ENCODE measurements at regions not wholly inside any gene's neighbourhood (a gene's known extent, or its start where the extent isn't known, plus 50 kb on each side); places are given as distances from the start of the nearest gene placed in this dataset.

- DNase-seq (ENCODE audit: low read depth), result no peak
Measured at GRCh38 chr11:110019675-110020074, 73.5 kb upstream of the ZC3H12C start.

GRCh38 chr11:110022548-110022947 lies 70.6 kb upstream of the ZC3H12C start:
- DNase-seq (ENCODE audit: low read depth), result peak; percentile 13

- DNase-seq (ENCODE audit: low read depth), result no peak
Measured at GRCh38 chr11:110023711-110024110, 69.5 kb upstream of the ZC3H12C start.

- no peak for DNase-seq (ENCODE audit: low read depth)
Measured at GRCh38 chr11:110026858-110027626, 66.2 kb upstream of the ZC3H12C start.

GRCh38 chr11:110027627-110028371 lies 65.4 kb upstream of the ZC3H12C start:
- no peak for DNase-seq (ENCODE audit: low read depth)

GRCh38 chr11:110028921-110029320 lies 64.3 kb upstream of the ZC3H12C start:
- DNase-seq (ENCODE audit: low read depth), result no peak

GRCh38 chr11:110029714-110030113 lies 63.5 kb upstream of the ZC3H12C start:
- DNase-seq (ENCODE audit: low read depth), result no peak

- no peak for DNase-seq (ENCODE audit: low read depth)
Measured at GRCh38 chr11:110031171-110031570, 62.0 kb upstream of the ZC3H12C start.

GRCh38 chr11:110032259-110032658 lies 60.9 kb upstream of the ZC3H12C start:
- no peak for DNase-seq (ENCODE audit: low read depth)

GRCh38 chr11:110032957-110033570 lies 60.1 kb upstream of the ZC3H12C start:
- no peak for DNase-seq (ENCODE audit: low read depth)

GRCh38 chr11:110034806-110035205 lies 58.4 kb upstream of the ZC3H12C start:
- DNase-seq (ENCODE audit: low read depth), result no peak

- no peak for DNase-seq (ENCODE audit: low read depth)
Measured at GRCh38 chr11:110035357-110035756, 57.8 kb upstream of the ZC3H12C start.

- no peak for DNase-seq (ENCODE audit: low read depth)
Measured at GRCh38 chr11:110038201-110038600, 55.0 kb upstream of the ZC3H12C start.

Measured in myocyte (in vitro differentiated cells).